HepG2 (cell line): ENCODE measurements at regions not wholly inside any gene's neighbourhood (a gene's known extent, or its start where the extent isn't known, plus 50 kb on each side); places are given as distances from the start of the nearest gene placed in this dataset.

Experiments
- BORCS8-MEF2B ChIP-seq: sonication (generic); formaldehyde crosslinking; IDR thresholded peaks from 2 replicates; pipeline ENCODE4 v1.8.0; 2022; ENCODE audit warnings: mild to moderate bottlenecking, missing genetic modification reagents
- TF ChIP-seq, protein P1 (sequence below): sonication (generic); formaldehyde crosslinking; IDR thresholded peaks from 2 replicates; pipeline ENCODE4 v1.8.0; 2022; ENCODE audit warnings: low read depth, missing genetic modification reagents
- TF ChIP-seq, protein P2 (sequence below): sonication (generic); formaldehyde crosslinking; IDR thresholded peaks from 2 replicates; pipeline ENCODE4 v1.5.0; 2020; ENCODE audit warnings: mild to moderate bottlenecking, missing genetic modification reagents, moderate library complexity

DNA sequence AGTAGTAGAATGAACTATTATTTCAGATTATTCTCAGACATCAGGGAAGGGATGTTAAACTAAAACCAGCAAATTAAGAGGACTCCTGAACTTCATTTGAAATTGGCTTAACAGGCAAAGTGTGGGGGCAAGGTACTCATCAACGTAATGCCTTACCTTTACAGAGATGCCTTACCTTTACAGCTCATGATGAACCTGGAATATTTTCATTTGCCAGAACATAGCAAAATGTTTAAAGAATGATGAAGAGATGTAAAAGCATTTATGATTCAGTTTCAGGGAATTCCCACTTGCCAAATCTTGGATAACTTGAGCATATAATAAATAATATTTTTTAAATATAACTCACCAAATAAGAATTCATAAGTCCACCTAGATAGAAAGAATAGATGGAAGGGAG, 207.5 kb downstream of the TINAG start:
- TF ChIP-seq BORCS8-MEF2B = no peak
- TF ChIP-seq, protein P1, sequence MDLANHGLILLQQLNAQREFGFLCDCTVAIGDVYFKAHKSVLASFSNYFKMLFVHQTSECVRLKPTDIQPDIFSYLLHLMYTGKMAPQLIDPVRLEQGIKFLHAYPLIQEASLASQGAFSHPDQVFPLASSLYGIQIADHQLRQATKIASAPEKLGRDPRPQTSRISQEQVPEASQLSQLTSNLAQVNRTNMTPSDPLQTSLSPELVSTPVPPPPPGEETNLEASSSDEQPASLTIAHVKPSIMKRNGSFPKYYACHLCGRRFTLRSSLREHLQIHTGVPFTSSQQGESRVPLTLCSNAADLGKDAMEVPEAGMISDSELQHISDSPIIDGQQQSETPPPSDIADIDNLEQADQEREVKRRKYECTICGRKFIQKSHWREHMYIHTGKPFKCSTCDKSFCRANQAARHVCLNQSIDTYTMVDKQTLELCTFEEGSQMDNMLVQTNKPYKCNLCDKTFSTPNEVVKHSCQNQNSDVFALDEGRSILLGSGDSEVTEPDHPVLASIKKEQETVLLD (CRISPR knock-in tag) = no peak
- TF ChIP-seq, protein P2, sequence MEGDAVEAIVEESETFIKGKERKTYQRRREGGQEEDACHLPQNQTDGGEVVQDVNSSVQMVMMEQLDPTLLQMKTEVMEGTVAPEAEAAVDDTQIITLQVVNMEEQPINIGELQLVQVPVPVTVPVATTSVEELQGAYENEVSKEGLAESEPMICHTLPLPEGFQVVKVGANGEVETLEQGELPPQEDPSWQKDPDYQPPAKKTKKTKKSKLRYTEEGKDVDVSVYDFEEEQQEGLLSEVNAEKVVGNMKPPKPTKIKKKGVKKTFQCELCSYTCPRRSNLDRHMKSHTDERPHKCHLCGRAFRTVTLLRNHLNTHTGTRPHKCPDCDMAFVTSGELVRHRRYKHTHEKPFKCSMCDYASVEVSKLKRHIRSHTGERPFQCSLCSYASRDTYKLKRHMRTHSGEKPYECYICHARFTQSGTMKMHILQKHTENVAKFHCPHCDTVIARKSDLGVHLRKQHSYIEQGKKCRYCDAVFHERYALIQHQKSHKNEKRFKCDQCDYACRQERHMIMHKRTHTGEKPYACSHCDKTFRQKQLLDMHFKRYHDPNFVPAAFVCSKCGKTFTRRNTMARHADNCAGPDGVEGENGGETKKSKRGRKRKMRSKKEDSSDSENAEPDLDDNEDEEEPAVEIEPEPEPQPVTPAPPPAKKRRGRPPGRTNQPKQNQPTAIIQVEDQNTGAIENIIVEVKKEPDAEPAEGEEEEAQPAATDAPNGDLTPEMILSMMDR (CRISPR knock-in tag) = no peak
